IMR-90 (cell line): ENCODE measurements at regions not wholly inside any gene's neighbourhood (a gene's known extent, or its start where the extent isn't known, plus 50 kb on each side); places are given as distances from the start of the nearest gene placed in this dataset.

Source experiments
- CTCF ChIP-seq: conservative IDR thresholded peaks from 2 replicates; pipeline ENCODE4 v1.5.1; 2012; ENCODE audit warnings: mild to moderate bottlenecking, low read depth, low read length, improper control_type of control experiment
- POLR2A ChIP-seq: IDR thresholded peaks from 2 replicates; pipeline ENCODE4 v1.6.1; 2012; ENCODE audit warnings: mild to moderate bottlenecking, low read depth, low read length
- RFX5 ChIP-seq: IDR thresholded peaks from 2 replicates; pipeline ENCODE4 v1.8.0; 2012; ENCODE audit warnings: low read depth, mild to moderate bottlenecking, low read length, moderate library complexity
- SMC3 ChIP-seq: fragments of 150-350 bp; IDR thresholded peaks from 2 replicates; pipeline ENCODE4 v1.6.1; 2016; ENCODE audit warnings: low read depth, mild to moderate bottlenecking, antibody characterized with exemption, low read length, moderate library complexity

- TF ChIP-seq SMC3 = no peak
- TF ChIP-seq CTCF = no peak
- TF ChIP-seq RFX5 = no peak
- no peak for TF ChIP-seq POLR2A
Measured at GRCh38 chr13:107170270-107170931, 602.5 kb upstream of the ARGLU1 start.
